Large intestine (tissue), 3 donors: ENCODE measurements at regions not wholly inside any gene's neighbourhood (a gene's known extent, or its start where the extent isn't known, plus 50 kb on each side); places are given as distances from the start of the nearest gene placed in this dataset.

Source experiments
- DNase-seq, 2 donors: peaks; one replicate each; pipeline versions ENCODE4 v3.0.0 to v3.0.0-alpha.2; 2013
- H3K27ac ChIP-seq: one replicate; pipeline ENCODE4 v1.5.1; 2013; ENCODE audit warnings: low read length
- H3K27me3 ChIP-seq: 2 replicates; pipeline ENCODE4 v1.6.1; 2013; ENCODE audit warnings: low read length; ENCODE audit not compliant: control insufficient read depth, insufficient read depth
- H3K36me3 ChIP-seq: 2 replicates; pipeline ENCODE4 v1.6.1; 2013; ENCODE audit warnings: low read length; ENCODE audit not compliant: control insufficient read depth, insufficient read depth
- H3K4me1 ChIP-seq: one replicate; pipeline ENCODE4 v1.6.1; 2013; ENCODE audit warnings: low read length; ENCODE audit not compliant: control insufficient read depth, insufficient read depth
- H3K4me3 ChIP-seq: one replicate; pipeline ENCODE4 v1.5.1; 2013; ENCODE audit warnings: low read length
- H3K9me3 ChIP-seq: one replicate; pipeline ENCODE4 v1.6.1; 2013; ENCODE audit warnings: mild to moderate bottlenecking, low read depth, low read length, moderate library complexity; ENCODE audit not compliant: control insufficient read depth
- WGBS: methylation state at CpG from one replicate; pipeline ENCODE4 v1.1.5; 2013; ENCODE audit warnings: low lambda C conversion rate; ENCODE audit not compliant: insufficient coverage; 5-methylcytosine and 5-hydroxymethylcytosine counted together

DNA sequence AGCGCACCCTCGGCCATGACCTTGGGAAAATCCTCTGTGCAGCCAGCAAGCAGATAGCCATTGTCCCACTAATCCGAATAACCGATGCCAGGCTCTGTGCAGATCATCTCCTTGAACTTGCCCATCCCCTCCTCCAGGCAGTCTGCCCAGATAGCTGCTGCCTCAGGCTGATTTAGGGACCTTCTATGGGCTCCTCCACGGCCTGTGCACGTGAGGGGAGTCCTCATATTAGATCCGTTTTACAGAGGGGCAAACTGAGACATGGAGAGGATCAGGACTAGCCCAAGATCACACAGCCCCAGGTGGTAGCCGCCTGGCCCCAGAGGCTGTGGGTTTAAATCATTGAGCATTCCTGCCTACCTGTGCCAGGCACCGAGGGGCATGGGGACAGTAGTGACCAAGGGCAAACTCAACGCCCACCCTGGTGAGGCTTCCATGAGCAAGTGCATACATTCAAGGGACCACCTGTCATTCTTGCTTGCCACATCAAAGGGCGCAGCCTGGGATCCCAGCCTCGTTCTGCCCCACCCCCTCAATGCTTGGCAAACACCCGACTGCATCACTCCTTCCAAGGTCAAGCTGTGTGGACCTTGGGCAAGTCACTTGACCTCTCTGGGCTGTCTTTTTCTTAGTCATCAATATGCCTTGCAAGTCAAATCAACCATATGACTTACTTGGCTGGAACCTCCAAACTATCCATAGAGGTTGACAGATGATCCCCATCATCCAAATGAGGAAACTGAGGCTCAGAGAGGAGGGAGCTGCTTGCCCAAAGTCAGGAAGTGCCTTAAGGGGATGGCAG, 131.6 kb downstream of the MN1 start:
- Histone ChIP-seq H3K27me3 (no peaks in the 10 kb centered on the region), H3K27ac (peak overlapping the region; percentile 90), H3K4me1 (peaks cover 39% of the 10 kb centered on the region), H3K36me3 (no peaks in the 10 kb centered on the region), H3K9me3 (no peaks in the 10 kb centered on the region), H3K4me3 (no peak overlapping the region)
- WGBS = no CpG with 5 or more reads among the region's 13 CpGs
- DNase-seq = peak; percentile 49 to 73

DNA sequence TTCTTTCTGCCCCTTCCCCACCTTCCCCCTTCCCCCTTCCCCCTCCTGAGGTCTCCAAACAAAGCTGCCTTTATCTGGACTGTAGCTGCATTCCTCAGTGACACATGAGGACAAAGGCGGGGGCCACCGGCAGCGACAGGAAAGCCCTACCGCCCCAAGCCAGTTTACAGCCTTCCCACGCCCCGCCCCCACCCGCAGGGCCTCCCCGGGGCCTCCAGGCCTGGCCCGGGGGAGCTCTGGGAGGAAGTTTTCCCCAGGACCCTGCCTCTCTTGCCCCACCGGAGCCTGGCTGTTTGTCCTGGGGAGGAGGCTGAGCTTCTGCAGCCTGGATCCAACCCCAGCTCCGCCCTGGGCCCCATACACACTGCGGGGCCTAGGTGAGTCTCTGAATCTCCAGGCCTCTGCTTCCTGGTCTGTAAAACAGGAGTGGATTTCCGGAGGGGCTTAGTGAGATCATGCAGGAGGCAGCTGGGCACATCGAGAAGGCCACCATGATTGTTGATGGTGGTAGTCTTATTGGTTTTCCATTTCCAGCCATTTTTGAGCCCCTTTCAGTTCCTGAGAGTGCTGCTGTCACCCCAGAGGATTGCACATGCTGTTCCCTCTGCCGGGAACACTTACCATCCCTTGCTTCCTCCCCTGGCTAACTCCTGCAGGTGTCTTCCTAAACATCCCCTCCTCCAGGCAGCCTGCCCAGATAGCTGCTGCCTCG, 130.7 kb downstream of the MN1 start:
- WGBS = no CpG with 5 or more reads among the region's 16 CpGs
- no peak overlapping the region for H3K4me3 ChIP-seq
- peak overlapping the region; percentile 90 for H3K27ac ChIP-seq
- no peaks in the 10 kb centered on the region for H3K36me3 ChIP-seq
- peak; percentile 89 to 94 for DNase-seq
- peaks cover 39% of the 10 kb centered on the region for H3K4me1 ChIP-seq
- H3K27me3 ChIP-seq = no peaks in the 10 kb centered on the region
- no peaks in the 10 kb centered on the region for H3K9me3 ChIP-seq

DNA sequence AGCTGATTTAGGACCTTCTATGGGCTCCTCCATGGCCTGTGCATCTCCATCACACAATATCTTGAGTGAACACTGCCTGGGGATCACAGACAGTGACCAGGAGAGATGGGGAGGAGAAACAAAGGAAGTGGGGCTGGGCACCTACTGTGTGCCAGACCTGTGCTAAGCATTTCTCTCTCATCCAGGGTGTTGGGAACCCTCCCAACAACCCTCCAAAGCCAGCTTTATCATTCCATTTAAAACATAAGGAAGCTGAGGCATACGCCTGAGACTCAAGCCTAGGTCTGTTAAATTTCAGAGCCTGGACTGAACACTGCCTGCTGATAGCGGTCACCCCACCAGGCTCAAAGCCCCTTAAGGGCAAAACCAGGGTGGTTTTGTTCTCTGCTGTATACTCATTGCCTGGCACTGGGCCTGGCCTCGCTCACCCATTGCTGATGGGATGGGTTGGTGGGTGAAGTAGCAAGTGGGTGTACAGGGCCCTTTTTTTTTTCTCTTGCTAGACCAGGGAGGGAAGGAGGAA, 130.1 kb downstream of the MN1 start:
- DNase-seq = no peak
- Histone ChIP-seq H3K27ac (peak overlapping the region; percentile 88), H3K4me3 (no peak overlapping the region), H3K27me3 (no peaks in the 10 kb centered on the region), H3K36me3 (no peaks in the 10 kb centered on the region), H3K9me3 (peaks cover under 1% of the 10 kb centered on the region), H3K4me1 (peaks cover 39% of the 10 kb centered on the region)
- WGBS = 60% methylated on average over 1 of the region's 3 CpGs

DNA sequence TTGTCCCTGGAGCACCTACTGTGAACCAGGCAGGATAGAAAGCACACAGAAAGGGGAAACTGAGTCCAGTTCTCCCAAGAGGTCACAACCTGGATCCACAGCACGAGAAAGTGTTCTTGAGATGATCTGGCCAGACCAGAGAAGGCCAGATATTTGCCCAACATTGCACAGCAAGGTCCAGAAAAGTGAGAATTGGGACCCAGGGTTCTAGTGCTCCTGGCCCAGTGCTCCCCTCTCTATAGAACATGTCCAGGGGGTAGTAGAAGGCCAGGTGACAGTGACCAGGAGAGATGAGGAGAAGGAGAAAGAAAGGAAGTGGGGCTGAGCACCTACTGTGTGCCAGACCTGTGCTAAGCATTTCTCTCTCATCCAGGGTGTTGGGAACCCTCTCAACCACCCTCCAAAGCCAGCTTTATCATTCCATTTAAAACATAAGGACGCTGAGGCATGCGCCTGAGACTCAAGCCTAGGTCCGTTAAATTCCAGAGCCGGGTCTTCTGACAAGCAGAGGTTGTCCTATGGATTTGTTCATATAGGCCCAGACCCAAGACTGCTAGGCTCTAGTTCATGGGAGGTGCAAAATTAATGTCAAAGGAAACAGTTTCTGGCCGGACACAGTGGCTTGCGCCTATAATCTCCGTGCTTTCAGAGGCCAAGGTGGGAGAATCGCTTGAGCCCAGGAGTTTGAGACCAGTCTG, 128.7 kb downstream of the MN1 start:
- Histone ChIP-seq H3K4me1 (peaks cover 36% of the 10 kb centered on the region), H3K36me3 (no peaks in the 10 kb centered on the region), H3K27ac (no peak overlapping the region), H3K4me3 (no peak overlapping the region), H3K27me3 (no peaks in the 10 kb centered on the region), H3K9me3 (peaks cover 2% of the 10 kb centered on the region)
- no CpG with 5 or more reads among the region's 9 CpGs for WGBS
- DNase-seq = no peak

DNA sequence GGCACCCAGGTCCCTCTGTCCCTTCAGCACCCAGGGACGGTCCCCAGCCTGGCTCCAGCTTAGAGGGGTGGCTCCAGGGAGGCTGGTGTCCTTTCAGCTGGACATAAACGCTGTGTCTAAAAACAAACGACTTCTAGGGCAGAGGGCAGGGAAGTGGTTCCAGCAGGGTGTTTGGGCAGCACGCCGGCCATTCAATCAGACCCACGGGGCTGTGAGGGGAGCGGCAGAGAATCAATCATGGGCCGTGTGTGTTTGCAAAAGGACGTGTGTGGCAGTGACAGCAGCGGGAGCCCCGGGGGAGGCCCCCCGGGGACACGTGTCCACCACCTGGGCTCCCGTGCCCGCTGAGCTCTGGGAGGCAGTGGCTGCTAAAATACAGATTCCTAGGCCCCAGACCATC, 127.7 kb downstream of the MN1 start:
- Histone ChIP-seq H3K4me3 (no peak overlapping the region), H3K27ac (no peak overlapping the region), H3K36me3 (no peaks in the 10 kb centered on the region), H3K9me3 (peaks cover 2% of the 10 kb centered on the region), H3K27me3 (no peaks in the 10 kb centered on the region), H3K4me1 (peaks cover 34% of the 10 kb centered on the region)
- peak in 1 of 2 donors; percentile 39 for DNase-seq
- WGBS = no CpG with 5 or more reads among the region's 15 CpGs

DNA sequence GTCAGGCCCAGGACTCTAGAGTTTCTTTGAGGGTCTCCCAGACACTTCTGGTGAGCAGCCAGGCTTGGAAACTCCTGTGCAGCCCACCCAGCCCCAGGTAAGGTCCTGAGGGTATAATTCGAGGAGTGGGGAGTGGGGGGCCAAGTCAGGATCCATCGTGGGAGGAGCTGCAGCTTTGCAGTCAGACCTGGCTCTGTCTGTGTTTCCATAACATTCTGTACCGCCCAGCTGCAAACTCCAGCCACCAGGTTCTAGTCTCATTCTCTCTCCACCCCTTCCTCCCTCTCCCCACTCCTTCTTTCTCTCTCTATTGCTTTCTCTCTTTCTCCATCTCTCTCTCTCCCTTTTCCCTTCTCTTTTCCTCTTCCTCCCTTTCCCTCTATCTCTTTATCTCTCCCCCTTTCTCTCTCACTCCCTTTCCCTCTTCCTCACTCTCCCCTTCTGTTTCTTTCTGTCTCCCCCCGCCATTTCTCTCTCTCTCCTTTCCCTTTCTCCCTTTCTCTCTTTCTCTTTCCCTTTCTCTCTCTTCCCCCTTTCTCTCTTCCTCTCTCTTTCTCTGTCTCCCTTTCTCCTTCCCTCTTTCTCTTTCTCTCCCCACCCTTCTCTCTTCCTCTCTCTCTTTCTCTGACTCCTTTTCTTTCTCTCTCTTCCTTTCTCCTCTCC, 127.2 kb downstream of the MN1 start:
- peaks cover 2% of the 10 kb centered on the region for H3K9me3 ChIP-seq
- peaks cover 30% of the 10 kb centered on the region for H3K4me1 ChIP-seq
- WGBS = 75% methylated on average over 2 of the region's 4 CpGs
- no peaks in the 10 kb centered on the region for H3K36me3 ChIP-seq
- H3K27ac ChIP-seq = no peak overlapping the region
- DNase-seq = no peak
- H3K27me3 ChIP-seq = no peaks in the 10 kb centered on the region
- no peak overlapping the region for H3K4me3 ChIP-seq

DNA sequence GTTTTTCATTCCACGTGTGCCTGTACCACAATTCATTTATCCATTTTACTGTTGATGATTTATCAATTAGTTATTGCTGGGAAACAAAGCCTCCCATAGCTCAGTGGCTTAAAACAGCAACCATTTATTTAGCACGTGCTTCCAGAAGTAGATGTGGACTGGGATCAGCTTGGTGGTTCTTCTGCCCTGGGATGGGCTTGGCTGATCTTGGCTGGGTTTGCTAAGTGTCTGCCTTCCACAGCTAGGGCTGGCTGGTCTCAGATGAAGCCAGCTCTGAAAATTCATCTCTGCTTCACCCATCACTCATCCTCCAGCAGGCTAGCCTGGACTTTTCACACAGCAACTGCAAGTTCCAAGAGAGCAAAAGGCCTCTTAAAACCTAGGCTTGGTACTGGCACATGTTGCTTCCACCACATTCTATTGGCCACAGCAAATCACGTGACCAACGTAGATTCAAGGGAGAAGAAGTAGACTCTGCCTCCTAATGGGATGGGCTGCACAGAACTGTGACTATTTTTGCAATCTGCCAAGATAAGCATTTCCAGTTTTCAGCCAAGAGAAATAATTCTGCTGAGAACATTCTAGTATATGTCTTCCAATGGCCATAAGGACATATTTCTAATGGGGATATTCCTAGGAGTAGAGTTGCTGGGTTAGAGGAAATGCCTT, 124.9 kb downstream of the MN1 start:
- H3K4me1 ChIP-seq = peaks cover 10% of the 10 kb centered on the region
- H3K9me3 ChIP-seq = peaks cover 2% of the 10 kb centered on the region
- H3K27me3 ChIP-seq = no peaks in the 10 kb centered on the region
- DNase-seq = peak in 1 of 2 donors; percentile 56
- 83% methylated on average over 1 of the region's 4 CpGs for WGBS
- H3K4me3 ChIP-seq = no peak overlapping the region
- H3K27ac ChIP-seq = no peak overlapping the region
- no peaks in the 10 kb centered on the region for H3K36me3 ChIP-seq

DNA sequence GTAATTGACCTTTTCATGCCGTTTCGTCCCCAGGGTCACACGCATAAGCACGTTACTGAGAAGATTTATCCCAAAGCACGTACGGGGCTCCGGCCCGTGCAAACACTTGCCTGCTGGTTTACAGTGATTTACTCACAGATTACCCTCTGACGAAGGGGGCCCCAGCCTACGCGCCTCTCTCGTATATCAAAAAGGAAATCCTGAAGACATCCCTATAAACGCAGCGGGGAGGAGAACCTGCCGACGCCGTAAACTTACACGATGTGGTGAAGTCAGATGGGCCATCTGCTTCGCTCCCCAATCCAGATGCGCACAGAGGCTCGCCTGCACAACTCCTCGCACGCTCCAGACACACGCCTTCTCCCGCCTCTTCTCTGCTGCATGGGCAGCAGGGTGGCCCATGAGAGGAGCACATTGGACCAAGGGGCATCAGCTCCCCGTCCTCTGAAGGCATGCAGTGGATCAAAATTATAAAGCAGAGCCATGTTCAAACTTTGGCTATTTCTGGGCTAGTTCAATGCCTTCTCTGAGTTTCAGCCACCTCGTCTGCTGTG, 123.6 kb downstream of the MN1 start:
- Histone ChIP-seq H3K36me3 (no peaks in the 10 kb centered on the region), H3K4me1 (peaks cover 9% of the 10 kb centered on the region), H3K27me3 (no peaks in the 10 kb centered on the region), H3K27ac (no peak overlapping the region), H3K4me3 (no peak overlapping the region), H3K9me3 (peaks cover 2% of the 10 kb centered on the region)
- peak in 1 of 2 donors; percentile 46 for DNase-seq
- WGBS = no CpG with 5 or more reads among the region's 27 CpGs

DNA sequence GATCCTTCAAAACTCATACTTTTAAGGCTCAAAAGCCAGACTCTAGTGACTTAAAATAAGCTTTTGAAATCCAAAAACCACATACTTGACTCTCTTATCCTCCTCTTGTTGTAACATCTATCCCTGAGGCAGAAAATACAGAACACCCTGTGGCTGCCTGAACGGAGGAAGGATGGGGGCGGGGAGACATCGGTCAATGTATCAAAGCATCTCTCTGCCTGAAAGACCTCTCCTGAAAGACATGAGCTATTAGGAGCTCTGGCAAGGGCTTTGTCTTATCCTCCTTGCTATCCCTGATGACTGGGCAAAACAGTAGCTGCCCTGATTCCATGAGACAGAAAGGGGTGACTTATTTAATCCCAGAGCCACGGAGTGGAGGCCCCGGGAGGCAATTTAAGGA, 122.4 kb downstream of the MN1 start:
- Histone ChIP-seq H3K9me3 (peaks cover 2% of the 10 kb centered on the region), H3K36me3 (no peaks in the 10 kb centered on the region), H3K4me1 (peaks cover 2% of the 10 kb centered on the region), H3K27ac (no peak overlapping the region), H3K4me3 (no peak overlapping the region), H3K27me3 (no peaks in the 10 kb centered on the region)
- no peak for DNase-seq
- WGBS = no CpG with 5 or more reads among the region's 5 CpGs
